H7 (cell line): ENCODE measurements at regions not wholly inside any gene's neighbourhood (a gene's known extent, or its start where the extent isn't known, plus 50 kb on each side); places are given as distances from the start of the nearest gene placed in this dataset.

Experiments
- DNase-seq: peaks from one replicate; pipeline ENCODE4 v3.0.0; 2012
- H3K27me3 ChIP-seq: 2 replicates; pipeline ENCODE4 v1.6.0; 2011; ENCODE audit warnings: mild to moderate bottlenecking, low read length; ENCODE audit not compliant: control insufficient read depth, insufficient read depth
- H3K36me3 ChIP-seq: replicated peaks from 2 replicates; pipeline ENCODE4 v1.5.1; 2011; ENCODE audit warnings: low read length; ENCODE audit not compliant: control insufficient read depth, insufficient read depth
- H3K4me3 ChIP-seq: 2 replicates; pipeline ENCODE4 v1.5.1; 2011; ENCODE audit warnings: low read depth, mild to moderate bottlenecking, control low read depth, low read length, moderate library complexity; ENCODE audit not compliant: insufficient read depth

GRCh38 chr3:153250446-153250845, 88.4 kb downstream of the RAP2B start:
- Histone ChIP-seq H3K27me3 (no peaks in the 10 kb centered on the region), H3K36me3 (no peaks in the 10 kb centered on the region), H3K4me3 (no peak overlapping the region)
- no peak for DNase-seq

GRCh38 chr3:153252963-153253362, 90.9 kb downstream of the RAP2B start:
- no peaks in the 10 kb centered on the region for H3K27me3 ChIP-seq
- DNase-seq: no peak
- H3K36me3 ChIP-seq: no peaks in the 10 kb centered on the region
- no peak overlapping the region for H3K4me3 ChIP-seq

GRCh38 chr3:153254361-153254760, 92.3 kb downstream of the RAP2B start:
- no peaks in the 10 kb centered on the region for H3K36me3 ChIP-seq
- DNase-seq: no peak

GRCh38 chr3:153257673-153258351, 95.8 kb downstream of the RAP2B start:
- DNase-seq: no peak
- H3K36me3 ChIP-seq: no peaks in the 10 kb centered on the region
- H3K27me3 ChIP-seq: no peaks in the 10 kb centered on the region
- no peak overlapping the region for H3K4me3 ChIP-seq

More at GRCh38 chr3:153254361-153254760, 92.3 kb downstream of the RAP2B start:
- Histone ChIP-seq H3K4me3 (no peak overlapping the region), H3K27me3 (no peaks in the 10 kb centered on the region)

GRCh38 chr3:153259956-153260355, 97.9 kb downstream of the RAP2B start:
- Histone ChIP-seq H3K36me3 (no peaks in the 10 kb centered on the region), H3K4me3 (no peak overlapping the region), H3K27me3 (no peaks in the 10 kb centered on the region)
- no peak for DNase-seq

- no peaks in the 10 kb centered on the region for H3K36me3 ChIP-seq
- no peak for DNase-seq
- H3K27me3 ChIP-seq: no peaks in the 10 kb centered on the region
- H3K4me3 ChIP-seq: no peak overlapping the region
Observed at GRCh38 chr3:153260681-153261080, 98.7 kb downstream of the RAP2B start.

- DNase-seq: no peak
- Histone ChIP-seq H3K36me3 (no peaks in the 10 kb centered on the region), H3K27me3 (no peaks in the 10 kb centered on the region), H3K4me3 (no peak overlapping the region)
Observed at GRCh38 chr3:153266619-153267018, 104.6 kb downstream of the RAP2B start.

- H3K36me3 ChIP-seq: no peaks in the 10 kb centered on the region
- no peaks in the 10 kb centered on the region for H3K27me3 ChIP-seq
- no peak overlapping the region for H3K4me3 ChIP-seq
- DNase-seq: peak; percentile 16
Observed at GRCh38 chr3:153268564-153269279, 106.7 kb downstream of the RAP2B start.

- Histone ChIP-seq H3K36me3 (no peaks in the 10 kb centered on the region), H3K4me3 (no peak overlapping the region), H3K27me3 (no peaks in the 10 kb centered on the region)
- DNase-seq: no peak
Observed at GRCh38 chr3:153269730-153270129, 107.7 kb downstream of the RAP2B start.

- no peak for DNase-seq
- H3K36me3 ChIP-seq: no peaks in the 10 kb centered on the region
- H3K4me3 ChIP-seq: no peak overlapping the region
- no peaks in the 10 kb centered on the region for H3K27me3 ChIP-seq
Observed at GRCh38 chr3:153273217-153273616, 111.2 kb downstream of the RAP2B start.

GRCh38 chr3:153273767-153274435, 111.9 kb downstream of the RAP2B start:
- H3K27me3 ChIP-seq: no peaks in the 10 kb centered on the region
- no peak overlapping the region for H3K4me3 ChIP-seq
- no peaks in the 10 kb centered on the region for H3K36me3 ChIP-seq
- DNase-seq: no peak

GRCh38 chr3:153274561-153274960, 112.5 kb downstream of the RAP2B start:
- Histone ChIP-seq H3K36me3 (no peaks in the 10 kb centered on the region), H3K27me3 (no peaks in the 10 kb centered on the region), H3K4me3 (no peak overlapping the region)
- DNase-seq: no peak

- no peaks in the 10 kb centered on the region for H3K27me3 ChIP-seq
- no peaks in the 10 kb centered on the region for H3K36me3 ChIP-seq
- DNase-seq: no peak
- no peak overlapping the region for H3K4me3 ChIP-seq
Observed at GRCh38 chr3:153275514-153275913, 113.5 kb downstream of the RAP2B start.

GRCh38 chr3:153277029-153277428, 115.0 kb downstream of the RAP2B start:
- H3K36me3 ChIP-seq: no peaks in the 10 kb centered on the region

More at GRCh38 chr3:153277029-153277428, 115.0 kb downstream of the RAP2B start:
- Histone ChIP-seq H3K27me3 (no peaks in the 10 kb centered on the region), H3K4me3 (no peak overlapping the region)
- no peak for DNase-seq
